HCT116 (cell line): ENCODE measurements at regions not wholly inside any gene's neighbourhood (a gene's known extent, or its start where the extent isn't known, plus 50 kb on each side); places are given as distances from the start of the nearest gene placed in this dataset.

ENCODE experiments used
- MAX ChIP-seq: IDR thresholded peaks from 2 replicates; pipeline ENCODE4 v1.6.1; 2012
- TF ChIP-seq, protein P1 (sequence below), 3 experiments: fragments of 200-600 bp in 1 of 3; sonication (generic) in 1 of 3; IDR thresholded peaks in 2 of 3; conservative IDR thresholded peaks in 1 of 3; 2 replicates each; pipeline ENCODE4 v1.5.1; 2012 to 2017; ENCODE audit warnings: low read depth in 2 of 3, low read length in 2 of 3, antibody characterized with exemption in 1 of 3, borderline replicate concordance in 1 of 3, control low read depth in 1 of 3, mild to moderate bottlenecking in 1 of 3, mixed read lengths in 1 of 3, mixed run types in 1 of 3, moderate library complexity in 1 of 3; ENCODE audit not compliant: insufficient read depth in 1 of 3

- TF ChIP-seq, protein P1, sequence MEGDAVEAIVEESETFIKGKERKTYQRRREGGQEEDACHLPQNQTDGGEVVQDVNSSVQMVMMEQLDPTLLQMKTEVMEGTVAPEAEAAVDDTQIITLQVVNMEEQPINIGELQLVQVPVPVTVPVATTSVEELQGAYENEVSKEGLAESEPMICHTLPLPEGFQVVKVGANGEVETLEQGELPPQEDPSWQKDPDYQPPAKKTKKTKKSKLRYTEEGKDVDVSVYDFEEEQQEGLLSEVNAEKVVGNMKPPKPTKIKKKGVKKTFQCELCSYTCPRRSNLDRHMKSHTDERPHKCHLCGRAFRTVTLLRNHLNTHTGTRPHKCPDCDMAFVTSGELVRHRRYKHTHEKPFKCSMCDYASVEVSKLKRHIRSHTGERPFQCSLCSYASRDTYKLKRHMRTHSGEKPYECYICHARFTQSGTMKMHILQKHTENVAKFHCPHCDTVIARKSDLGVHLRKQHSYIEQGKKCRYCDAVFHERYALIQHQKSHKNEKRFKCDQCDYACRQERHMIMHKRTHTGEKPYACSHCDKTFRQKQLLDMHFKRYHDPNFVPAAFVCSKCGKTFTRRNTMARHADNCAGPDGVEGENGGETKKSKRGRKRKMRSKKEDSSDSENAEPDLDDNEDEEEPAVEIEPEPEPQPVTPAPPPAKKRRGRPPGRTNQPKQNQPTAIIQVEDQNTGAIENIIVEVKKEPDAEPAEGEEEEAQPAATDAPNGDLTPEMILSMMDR (IDR thresholded peaks at IDR 0.05 in 2 of 3, conservative IDR thresholded peaks at IDR 0.05 in 1 of 3; ENCODE audit: borderline replicate concordance in 1 of 3, insufficient read depth in 1 of 3, low read depth in 2 of 3, low read length in 2 of 3) = no peak
- no peak for TF ChIP-seq MAX
Measured at GRCh38 chr3:148582126-148582525, 115.6 kb upstream of the AGTR1 start.
